ENCODE measurements at regions not wholly inside any gene's neighbourhood (a gene's known extent, or its start where the extent isn't known, plus 50 kb on each side); places are given as distances from the start of the nearest gene placed in this dataset.
A peak's percentile ranks its signal among the peaks of the same experiment; 100 is the strongest.

DNA sequence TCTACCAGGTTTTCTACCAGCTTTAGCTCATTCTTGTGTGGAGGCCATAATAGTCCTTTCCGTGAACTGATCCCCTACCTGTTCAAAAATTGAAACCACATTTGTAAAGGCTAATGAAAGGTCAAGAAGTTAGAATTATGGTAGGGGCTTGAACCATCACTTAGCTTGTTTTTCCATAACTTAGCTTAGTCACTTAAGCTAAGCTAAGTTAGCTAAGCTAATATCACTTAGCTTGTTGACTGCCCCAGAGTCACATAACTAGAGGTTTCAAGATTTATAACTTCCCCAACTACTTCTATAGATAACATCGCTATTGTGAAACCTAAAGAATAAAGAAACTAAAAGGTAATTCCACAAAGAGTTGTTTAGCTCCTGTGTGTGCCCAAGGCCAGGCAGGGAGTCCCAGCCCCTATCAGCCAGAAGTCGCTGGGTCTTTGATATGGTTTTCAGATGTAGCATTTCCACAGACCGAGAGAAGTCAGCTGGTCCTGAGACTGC, 131.8 kb downstream of the VEGFA start (continued):
- TF ChIP-seq SRF (CRISPR knock-in tag; IDR thresholded peaks at IDR 0.05) (no peak), SMAD3 (CRISPR knock-in tag; conservative IDR thresholded peaks at IDR 0.05) (peak; percentile 1; the same call in 1 of the 2 replicates), ZNF77 (CRISPR knock-in tag; IDR thresholded peaks at IDR 0.05) (no peak), POLR2A (conservative IDR thresholded peaks at IDR 0.05) (no peak), ZNF146 (CRISPR knock-in tag; IDR thresholded peaks at IDR 0.05; ENCODE audit: unreplicated experiment) (no peak), ZNF197 (CRISPR knock-in tag; IDR thresholded peaks at IDR 0.05; ENCODE audit: low read depth) (no peak), RBM14 (IDR thresholded peaks at IDR 0.05; ENCODE audit: borderline replicate concordance, insufficient read depth, low read depth, low read length) (no peak), PRMT5 (CRISPR knock-in tag; IDR thresholded peaks at IDR 0.05) (no peak), CEBPG (CRISPR knock-in tag; IDR thresholded peaks at IDR 0.05) (peak; percentile 30), CEBPG (tag; conservative IDR thresholded peaks at IDR 0.05 in 1 of 2, IDR thresholded peaks at IDR 0.05 in 1 of 2) (peak; percentile 83 to 89), ZBTB8A (IDR thresholded peaks at IDR 0.05; ENCODE audit: partially characterized antibody) (no peak), TAF9B (IDR thresholded peaks at IDR 0.05; ENCODE audit: partially characterized antibody) (no peak), SP2 (IDR thresholded peaks at IDR 0.05; ENCODE audit: extremely low read depth, low read depth, low read length, poor library complexity, severe bottlenecking) (no peak), CBX2 (IDR thresholded peaks at IDR 0.05; ENCODE audit: insufficient read depth, low read length, poor library complexity, severe bottlenecking) (no peak), MEF2D (tag; conservative IDR thresholded peaks at IDR 0.05; ENCODE audit: low read depth) (peak; percentile 59; the same call in 1 of the 2 replicates), CXXC5 (CRISPR knock-in tag; IDR thresholded peaks at IDR 0.05) (peak; percentile 48), PTRF (tag; IDR thresholded peaks at IDR 0.05) (no peak), CSDE1 (IDR thresholded peaks at IDR 0.05) (no peak), NFE2L1 (tag; IDR thresholded peaks at IDR 0.05; ENCODE audit: borderline replicate concordance, low read depth) (no peak), ZNF253 (CRISPR knock-in tag; conservative IDR thresholded peaks at IDR 0.05) (no peak)
- TF ChIP-seq, protein P1, sequence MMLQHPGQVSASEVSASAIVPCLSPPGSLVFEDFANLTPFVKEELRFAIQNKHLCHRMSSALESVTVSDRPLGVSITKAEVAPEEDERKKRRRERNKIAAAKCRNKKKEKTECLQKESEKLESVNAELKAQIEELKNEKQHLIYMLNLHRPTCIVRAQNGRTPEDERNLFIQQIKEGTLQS (IDR thresholded peaks at IDR 0.05) = no peak
- TF ChIP-seq, protein P1 (CRISPR knock-in tag; conservative IDR thresholded peaks at IDR 0.05) = no peak
- TF ChIP-seq, protein P2, sequence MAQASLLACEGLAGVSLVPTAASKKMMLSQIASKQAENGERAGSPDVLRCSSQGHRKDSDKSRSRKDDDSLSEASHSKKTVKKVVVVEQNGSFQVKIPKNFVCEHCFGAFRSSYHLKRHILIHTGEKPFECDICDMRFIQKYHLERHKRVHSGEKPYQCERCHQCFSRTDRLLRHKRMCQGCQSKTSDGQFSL (CRISPR knock-in tag; IDR thresholded peaks at IDR 0.05) = no peak
- TF ChIP-seq, protein P2 (tag; IDR thresholded peaks at IDR 0.05) = no peak
- TF ChIP-seq, protein P3, sequence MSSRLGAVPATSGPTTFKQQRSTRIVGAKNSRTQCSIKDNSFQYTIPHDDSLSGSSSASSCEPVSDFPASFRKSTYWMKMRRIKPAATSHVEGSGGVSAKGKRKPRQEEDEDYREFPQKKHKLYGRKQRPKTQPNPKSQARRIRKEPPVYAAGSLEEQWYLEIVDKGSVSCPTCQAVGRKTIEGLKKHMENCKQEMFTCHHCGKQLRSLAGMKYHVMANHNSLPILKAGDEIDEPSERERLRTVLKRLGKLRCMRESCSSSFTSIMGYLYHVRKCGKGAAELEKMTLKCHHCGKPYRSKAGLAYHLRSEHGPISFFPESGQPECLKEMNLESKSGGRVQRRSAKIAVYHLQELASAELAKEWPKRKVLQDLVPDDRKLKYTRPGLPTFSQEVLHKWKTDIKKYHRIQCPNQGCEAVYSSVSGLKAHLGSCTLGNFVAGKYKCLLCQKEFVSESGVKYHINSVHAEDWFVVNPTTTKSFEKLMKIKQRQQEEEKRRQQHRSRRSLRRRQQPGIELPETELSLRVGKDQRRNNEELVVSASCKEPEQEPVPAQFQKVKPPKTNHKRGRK (tag; IDR thresholded peaks at IDR 0.05) = no peak
- TF ChIP-seq, protein P4, sequence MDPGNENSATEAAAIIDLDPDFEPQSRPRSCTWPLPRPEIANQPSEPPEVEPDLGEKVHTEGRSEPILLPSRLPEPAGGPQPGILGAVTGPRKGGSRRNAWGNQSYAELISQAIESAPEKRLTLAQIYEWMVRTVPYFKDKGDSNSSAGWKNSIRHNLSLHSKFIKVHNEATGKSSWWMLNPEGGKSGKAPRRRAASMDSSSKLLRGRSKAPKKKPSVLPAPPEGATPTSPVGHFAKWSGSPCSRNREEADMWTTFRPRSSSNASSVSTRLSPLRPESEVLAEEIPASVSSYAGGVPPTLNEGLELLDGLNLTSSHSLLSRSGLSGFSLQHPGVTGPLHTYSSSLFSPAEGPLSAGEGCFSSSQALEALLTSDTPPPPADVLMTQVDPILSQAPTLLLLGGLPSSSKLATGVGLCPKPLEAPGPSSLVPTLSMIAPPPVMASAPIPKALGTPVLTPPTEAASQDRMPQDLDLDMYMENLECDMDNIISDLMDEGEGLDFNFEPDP (CRISPR knock-in tag; IDR thresholded peaks at IDR 0.05) = no peak

Measured in K562 (cell line).